ENCODE measurements at regions not wholly inside any gene's neighbourhood (a gene's known extent, or its start where the extent isn't known, plus 50 kb on each side); places are given as distances from the start of the nearest gene placed in this dataset.

- no peak overlapping the region for H4K12ac ChIP-seq (ENCODE audit: low read depth, low read length)
- H3K18ac ChIP-seq (ENCODE audit: low read length) = no peak overlapping the region
- no CpG with 5 or more reads among the region's 2 CpGs for WGBS (ENCODE audit: extremely low coverage, insufficient coverage, insufficient read length)
- H3K4ac ChIP-seq (ENCODE audit: low read depth, low read length) = no peak overlapping the region
- no peak overlapping the region for H2BK12ac ChIP-seq (ENCODE audit: low read length)
- no peaks in the 10 kb centered on the region for H3K4me1 ChIP-seq (ENCODE audit: control insufficient read depth in 1 of 2, insufficient read depth in 2 of 2, low read length in 2 of 2)
- no peaks in the 10 kb centered on the region for H3K36me3 ChIP-seq (ENCODE audit: control insufficient read depth in 1 of 2, insufficient read depth in 2 of 2, low read length in 2 of 2)
- H2AFZ ChIP-seq (ENCODE audit: insufficient read depth, low read length, poor library complexity) = no peak overlapping the region
- no peak overlapping the region for H2AK5ac ChIP-seq (ENCODE audit: low read length)
- H2BK120ac ChIP-seq (ENCODE audit: insufficient read depth, low read length, poor library complexity) = no peak overlapping the region
- H4K91ac ChIP-seq (ENCODE audit: low read depth, low read length) = no peak overlapping the region
- peaks cover 2% of the 10 kb centered on the region for H3K9me3 ChIP-seq (ENCODE audit: insufficient read depth, low read depth, low read length)
- H3K14ac ChIP-seq (ENCODE audit: low read length) = no peak overlapping the region
- no peak for DNase-seq
- H3K4me2 ChIP-seq (ENCODE audit: low read length) = no peak overlapping the region
- H3K23ac ChIP-seq (ENCODE audit: low read length) = no peak overlapping the region
- H3K4me3 ChIP-seq (ENCODE audit: low read depth, low read length) = no peak overlapping the region
- no peak overlapping the region for H4K8ac ChIP-seq (ENCODE audit: low read depth, low read length)
- H3K79me1 ChIP-seq (ENCODE audit: low read length) = no peaks in the 10 kb centered on the region
- H3K9ac ChIP-seq (ENCODE audit: low read length) = no peak overlapping the region
- H2BK5ac ChIP-seq (ENCODE audit: low read depth, low read length, poor library complexity) = no peak overlapping the region
- no peak overlapping the region for H3K27ac ChIP-seq (ENCODE audit: low read depth, low read length)
- no peaks in the 10 kb centered on the region for H3K27me3 ChIP-seq (ENCODE audit: insufficient read depth, low read length)
- H3K79me2 ChIP-seq (ENCODE audit: control insufficient read depth, insufficient read depth, low read length, poor library complexity) = no peaks in the 10 kb centered on the region
Measured at GRCh38 chr10:121305066-121305465, 293.2 kb downstream of the FGFR2 start.

GRCh38 chr10:121306159-121306673 lies 292.0 kb downstream of the FGFR2 start:
- Histone ChIP-seq H3K4me1 (ENCODE audit: control insufficient read depth in 1 of 2, insufficient read depth in 2 of 2, low read length in 2 of 2) (no peaks in the 10 kb centered on the region), H3K27me3 (ENCODE audit: insufficient read depth, low read length) (no peaks in the 10 kb centered on the region), H2BK5ac (ENCODE audit: low read depth, low read length, poor library complexity) (no peak overlapping the region), H3K4me3 (ENCODE audit: low read depth, low read length) (no peak overlapping the region), H4K91ac (ENCODE audit: low read depth, low read length) (no peak overlapping the region), H3K4ac (ENCODE audit: low read depth, low read length) (no peak overlapping the region), H2AFZ (ENCODE audit: insufficient read depth, low read length, poor library complexity) (no peak overlapping the region), H4K8ac (ENCODE audit: low read depth, low read length) (no peak overlapping the region), H3K79me1 (ENCODE audit: low read length) (no peaks in the 10 kb centered on the region), H3K23ac (ENCODE audit: low read length) (no peak overlapping the region), H3K14ac (ENCODE audit: low read length) (no peak overlapping the region), H2BK120ac (ENCODE audit: insufficient read depth, low read length, poor library complexity) (no peak overlapping the region), H2AK5ac (ENCODE audit: low read length) (no peak overlapping the region), H3K36me3 (ENCODE audit: control insufficient read depth in 1 of 2, insufficient read depth in 2 of 2, low read length in 2 of 2) (no peaks in the 10 kb centered on the region), H3K4me2 (ENCODE audit: low read length) (no peak overlapping the region), H3K9ac (ENCODE audit: low read length) (no peak overlapping the region), H3K27ac (ENCODE audit: low read depth, low read length) (no peak overlapping the region), H4K12ac (ENCODE audit: low read depth, low read length) (no peak overlapping the region), H3K18ac (ENCODE audit: low read length) (no peak overlapping the region), H2BK12ac (ENCODE audit: low read length) (no peak overlapping the region), H3K9me3 (ENCODE audit: insufficient read depth, low read depth, low read length) (peaks cover 2% of the 10 kb centered on the region), H3K79me2 (ENCODE audit: control insufficient read depth, insufficient read depth, low read length, poor library complexity) (no peaks in the 10 kb centered on the region)
- no CpG with 5 or more reads among the region's 3 CpGs for WGBS (ENCODE audit: extremely low coverage, insufficient coverage, insufficient read length)
- DNase-seq = no peak

- no peak overlapping the region for H3K4me2 ChIP-seq (ENCODE audit: low read length)
- H4K8ac ChIP-seq (ENCODE audit: low read depth, low read length) = no peak overlapping the region
- no peak overlapping the region for H4K91ac ChIP-seq (ENCODE audit: low read depth, low read length)
- H2BK120ac ChIP-seq (ENCODE audit: insufficient read depth, low read length, poor library complexity) = no peak overlapping the region
- no peak overlapping the region for H3K18ac ChIP-seq (ENCODE audit: low read length)
- H3K79me1 ChIP-seq (ENCODE audit: low read length) = peaks cover 4% of the 10 kb centered on the region
- H2BK12ac ChIP-seq (ENCODE audit: low read length) = no peak overlapping the region
- H2BK5ac ChIP-seq (ENCODE audit: low read depth, low read length, poor library complexity) = no peak overlapping the region
- no peak overlapping the region for H3K27ac ChIP-seq (ENCODE audit: low read depth, low read length)
- no peak for DNase-seq
- H3K23ac ChIP-seq (ENCODE audit: low read length) = no peak overlapping the region
- no CpG with 5 or more reads among the region's 3 CpGs for WGBS (ENCODE audit: extremely low coverage, insufficient coverage, insufficient read length)
- H2AK5ac ChIP-seq (ENCODE audit: low read length) = no peak overlapping the region
- H3K4ac ChIP-seq (ENCODE audit: low read depth, low read length) = no peak overlapping the region
- no peak overlapping the region for H2AFZ ChIP-seq (ENCODE audit: insufficient read depth, low read length, poor library complexity)
- no peaks in the 10 kb centered on the region for H3K79me2 ChIP-seq (ENCODE audit: control insufficient read depth, insufficient read depth, low read length, poor library complexity)
- no peaks in the 10 kb centered on the region for H3K27me3 ChIP-seq (ENCODE audit: insufficient read depth, low read length)
- no peaks in the 10 kb centered on the region for H3K36me3 ChIP-seq (ENCODE audit: control insufficient read depth in 1 of 2, insufficient read depth in 2 of 2, low read length in 2 of 2)
- H3K9ac ChIP-seq (ENCODE audit: low read length) = no peak overlapping the region
- peaks cover 0 to under 1% of the 10 kb centered on the region in 2 experiments for H3K4me1 ChIP-seq (ENCODE audit: control insufficient read depth in 1 of 2, insufficient read depth in 2 of 2, low read length in 2 of 2)
- no peak overlapping the region for H3K14ac ChIP-seq (ENCODE audit: low read length)
- no peak overlapping the region for H4K12ac ChIP-seq (ENCODE audit: low read depth, low read length)
- no peak overlapping the region for H3K4me3 ChIP-seq (ENCODE audit: low read depth, low read length)
- H3K9me3 ChIP-seq (ENCODE audit: insufficient read depth, low read depth, low read length) = peaks cover 1% of the 10 kb centered on the region
Measured at GRCh38 chr10:121307411-121307980, 290.7 kb downstream of the FGFR2 start.

- no CpG with 5 or more reads among the region's 1 CpG for WGBS (ENCODE audit: extremely low coverage, insufficient coverage, insufficient read length)
- peaks cover 4% of the 10 kb centered on the region for H3K79me1 ChIP-seq (ENCODE audit: low read length)
Measured at GRCh38 chr10:121308020-121308419, 290.2 kb downstream of the FGFR2 start.

More at GRCh38 chr10:121308020-121308419, 290.2 kb downstream of the FGFR2 start:
- no peak overlapping the region for H4K91ac ChIP-seq (ENCODE audit: low read depth, low read length)
- H2BK12ac ChIP-seq (ENCODE audit: low read length) = no peak overlapping the region
- no peaks in the 10 kb centered on the region for H3K27me3 ChIP-seq (ENCODE audit: insufficient read depth, low read length)
- no peak overlapping the region for H2AK5ac ChIP-seq (ENCODE audit: low read length)
- no peak overlapping the region for H4K8ac ChIP-seq (ENCODE audit: low read depth, low read length)
- H3K4ac ChIP-seq (ENCODE audit: low read depth, low read length) = no peak overlapping the region
- H2BK5ac ChIP-seq (ENCODE audit: low read depth, low read length, poor library complexity) = no peak overlapping the region
- H3K18ac ChIP-seq (ENCODE audit: low read length) = no peak overlapping the region
- H3K9ac ChIP-seq (ENCODE audit: low read length) = no peak overlapping the region
- H3K4me1 ChIP-seq (ENCODE audit: control insufficient read depth in 1 of 2, insufficient read depth in 2 of 2, low read length in 2 of 2) = peaks cover 0 to 5% of the 10 kb centered on the region in 2 experiments
- H3K4me3 ChIP-seq (ENCODE audit: low read depth, low read length) = no peak overlapping the region
- H2BK120ac ChIP-seq (ENCODE audit: insufficient read depth, low read length, poor library complexity) = no peak overlapping the region
- H4K12ac ChIP-seq (ENCODE audit: low read depth, low read length) = no peak overlapping the region
- no peak for DNase-seq
- H3K27ac ChIP-seq (ENCODE audit: low read depth, low read length) = no peak overlapping the region
- no peaks in the 10 kb centered on the region for H3K9me3 ChIP-seq (ENCODE audit: insufficient read depth, low read depth, low read length)
- no peak overlapping the region for H3K23ac ChIP-seq (ENCODE audit: low read length)
- H3K4me2 ChIP-seq (ENCODE audit: low read length) = no peak overlapping the region
- H3K36me3 ChIP-seq (ENCODE audit: control insufficient read depth in 1 of 2, insufficient read depth in 2 of 2, low read length in 2 of 2) = no peaks in the 10 kb centered on the region
- no peak overlapping the region for H2AFZ ChIP-seq (ENCODE audit: insufficient read depth, low read length, poor library complexity)
- H3K14ac ChIP-seq (ENCODE audit: low read length) = no peak overlapping the region
- H3K79me2 ChIP-seq (ENCODE audit: control insufficient read depth, insufficient read depth, low read length, poor library complexity) = no peaks in the 10 kb centered on the region

Data from trophoblast cell (in vitro differentiated cells and primary cell).